ENCODE measurements at regions not wholly inside any gene's neighbourhood (a gene's known extent, or its start where the extent isn't known, plus 50 kb on each side); places are given as distances from the start of the nearest gene placed in this dataset.

DNA sequence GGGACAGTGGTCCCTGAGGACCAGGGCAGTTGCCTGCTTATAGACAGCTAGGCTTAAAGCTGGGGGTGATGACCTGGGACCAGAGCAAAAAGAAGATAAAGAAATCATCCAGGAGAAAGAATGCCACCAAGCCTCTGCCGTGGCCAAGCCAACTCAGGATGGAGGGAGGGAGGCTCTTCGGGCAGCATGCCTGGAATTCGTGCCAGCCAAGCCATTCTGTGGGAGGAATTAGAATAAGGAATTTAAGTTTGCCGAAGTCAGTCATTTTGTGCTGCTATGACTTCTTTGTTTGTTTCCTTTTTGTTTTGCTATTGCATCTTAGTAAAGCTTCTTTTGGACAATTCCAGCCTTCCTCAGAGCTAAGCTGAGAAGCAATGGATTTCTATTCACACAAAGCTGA lies 124.1 kb downstream of the EN1 start:
- ChIA-PET CTCF (no interaction called here), POLR2A (no interaction called here)
- Histone ChIP-seq H3K9me3 (ENCODE audit: control insufficient read depth in 1 of 2, insufficient read depth in 1 of 2, low read length in 2 of 2) (no peaks in the 10 kb centered on the region), H3K27me3 (ENCODE audit: control insufficient read depth in 1 of 2, insufficient read depth in 2 of 2, low read length in 2 of 2) (peaks cover 0 to 2% of the 10 kb centered on the region in 2 experiments), H3K4me3 (ENCODE audit: low read length) (no peak overlapping the region), H3K27ac (ENCODE audit: low read depth in 1 of 2, low read length in 2 of 2) (no peak overlapping the region), H3K4me1 (ENCODE audit: insufficient read depth, low read length) (no peaks in the 10 kb centered on the region), H3K36me3 (ENCODE audit: insufficient read depth, low read length) (no peaks in the 10 kb centered on the region)
- TF ChIP-seq, protein P1, sequence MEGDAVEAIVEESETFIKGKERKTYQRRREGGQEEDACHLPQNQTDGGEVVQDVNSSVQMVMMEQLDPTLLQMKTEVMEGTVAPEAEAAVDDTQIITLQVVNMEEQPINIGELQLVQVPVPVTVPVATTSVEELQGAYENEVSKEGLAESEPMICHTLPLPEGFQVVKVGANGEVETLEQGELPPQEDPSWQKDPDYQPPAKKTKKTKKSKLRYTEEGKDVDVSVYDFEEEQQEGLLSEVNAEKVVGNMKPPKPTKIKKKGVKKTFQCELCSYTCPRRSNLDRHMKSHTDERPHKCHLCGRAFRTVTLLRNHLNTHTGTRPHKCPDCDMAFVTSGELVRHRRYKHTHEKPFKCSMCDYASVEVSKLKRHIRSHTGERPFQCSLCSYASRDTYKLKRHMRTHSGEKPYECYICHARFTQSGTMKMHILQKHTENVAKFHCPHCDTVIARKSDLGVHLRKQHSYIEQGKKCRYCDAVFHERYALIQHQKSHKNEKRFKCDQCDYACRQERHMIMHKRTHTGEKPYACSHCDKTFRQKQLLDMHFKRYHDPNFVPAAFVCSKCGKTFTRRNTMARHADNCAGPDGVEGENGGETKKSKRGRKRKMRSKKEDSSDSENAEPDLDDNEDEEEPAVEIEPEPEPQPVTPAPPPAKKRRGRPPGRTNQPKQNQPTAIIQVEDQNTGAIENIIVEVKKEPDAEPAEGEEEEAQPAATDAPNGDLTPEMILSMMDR (IDR thresholded peaks at IDR 0.05): no peak
- DNase-seq (no peak), ATAC-seq (ENCODE audit: poor library complexity) (no peak)
- intact Hi-C loops (cut with DNase I, micrococcal nuclease): no loop called here
- Mint-ChIP-seq H3K4me3 (no peak overlapping the region), H3K27me3 (peaks cover 11% of the 10 kb centered on the region), H3K36me3 (ENCODE audit: low read depth) (no peaks in the 10 kb centered on the region), H3K27ac (no peak overlapping the region), H3K4me1 (ENCODE audit: low read depth) (no peaks in the 10 kb centered on the region), H3K9me3 (no peaks in the 10 kb centered on the region)

DNA sequence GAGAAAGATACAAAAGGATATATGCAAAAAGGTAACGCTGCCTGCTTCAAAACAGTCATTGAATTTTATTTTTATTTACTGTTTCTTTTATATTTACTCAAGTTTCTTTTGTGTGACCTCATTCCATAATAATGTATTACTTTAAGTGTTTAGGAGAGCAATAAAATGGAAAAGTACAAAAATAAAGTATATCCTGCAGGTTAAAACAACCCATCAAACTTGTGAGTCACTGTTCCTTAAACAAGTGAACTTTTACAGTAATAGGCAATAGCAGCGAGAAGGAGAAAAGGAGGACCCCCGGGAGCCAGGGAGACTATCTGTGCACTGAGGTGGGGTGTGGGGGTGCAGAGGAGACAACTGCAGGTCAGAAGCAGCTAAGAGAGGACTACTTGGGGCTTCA lies 124.5 kb downstream of the EN1 start:
- Mint-ChIP-seq H3K4me1 (ENCODE audit: low read depth) (no peaks in the 10 kb centered on the region), H3K27me3 (peaks cover 11% of the 10 kb centered on the region), H3K36me3 (ENCODE audit: low read depth) (no peaks in the 10 kb centered on the region), H3K4me3 (no peak overlapping the region), H3K27ac (no peak overlapping the region), H3K9me3 (no peaks in the 10 kb centered on the region)
- POLR2A ChIA-PET: no interaction called here
- Histone ChIP-seq H3K36me3 (ENCODE audit: insufficient read depth, low read length) (no peaks in the 10 kb centered on the region), H3K4me1 (ENCODE audit: insufficient read depth, low read length) (no peaks in the 10 kb centered on the region), H3K4me3 (ENCODE audit: low read length) (no peak overlapping the region), H3K27ac (ENCODE audit: low read depth in 1 of 2, low read length in 2 of 2) (no peak overlapping the region), H3K9me3 (ENCODE audit: control insufficient read depth in 1 of 2, insufficient read depth in 1 of 2, low read length in 2 of 2) (no peaks in the 10 kb centered on the region), H3K27me3 (ENCODE audit: control insufficient read depth in 1 of 2, insufficient read depth in 2 of 2, low read length in 2 of 2) (peaks cover 0 to 2% of the 10 kb centered on the region in 2 experiments)
- intact Hi-C loops (cut with DNase I, micrococcal nuclease): no loop called here
- TF ChIP-seq, protein P1 (IDR thresholded peaks at IDR 0.05): no peak
- CTCF ChIA-PET: no interaction called here
- ATAC-seq (ENCODE audit: poor library complexity): no peak
- no peak for DNase-seq

- H3K9me3 ChIP-seq (ENCODE audit: control insufficient read depth in 1 of 2, insufficient read depth in 1 of 2, low read length in 2 of 2): no peaks in the 10 kb centered on the region
- intact Hi-C loops (cut with DNase I, micrococcal nuclease): no loop called here
- POLR2A ChIA-PET: no interaction called here
- Mint-ChIP-seq H3K4me3 (no peak overlapping the region), H3K36me3 (ENCODE audit: low read depth) (no peaks in the 10 kb centered on the region), H3K27ac (no peak overlapping the region), H3K9me3 (no peaks in the 10 kb centered on the region), H3K27me3 (peaks cover 11% of the 10 kb centered on the region), H3K4me1 (ENCODE audit: low read depth) (no peaks in the 10 kb centered on the region)
- H3K4me1 ChIP-seq (ENCODE audit: insufficient read depth, low read length): no peaks in the 10 kb centered on the region
- TF ChIP-seq, protein P1 (IDR thresholded peaks at IDR 0.05): no peak
- no peaks in the 10 kb centered on the region for H3K36me3 ChIP-seq (ENCODE audit: insufficient read depth, low read length)
- H3K27ac ChIP-seq (ENCODE audit: low read depth in 1 of 2, low read length in 2 of 2): no peak overlapping the region
- ATAC-seq (ENCODE audit: poor library complexity): no peak
- peaks cover 0 to 2% of the 10 kb centered on the region in 2 experiments for H3K27me3 ChIP-seq (ENCODE audit: control insufficient read depth in 1 of 2, insufficient read depth in 2 of 2, low read length in 2 of 2)
- CTCF ChIA-PET: no interaction called here
- no peak for DNase-seq
- no peak overlapping the region for H3K4me3 ChIP-seq (ENCODE audit: low read length)
Measured at GRCh38 chr2:118721817-118722551, 125.5 kb downstream of the EN1 start.
